ENCODE measurements at regions not wholly inside any gene's neighbourhood (a gene's known extent, or its start where the extent isn't known, plus 50 kb on each side); places are given as distances from the start of the nearest gene placed in this dataset.

- H3K4me2 ChIP-seq: no peak overlapping the region
- CTCF ChIA-PET: interaction anchor here (0.7 to 1.0 kb wide), 3 partner anchors 24 to 229 kb away, joined by 3 to 4 read pairs (median 4); partner anchors contain the start of gene NEDD4L
- no peaks in the 10 kb centered on the region for H3F3A ChIP-seq (replicated peaks; ENCODE audit: insufficient read depth)
- no peaks in the 10 kb centered on the region for H3K27me3 ChIP-seq (ENCODE audit: insufficient read depth)
- no peaks in the 10 kb centered on the region for H4K20me1 ChIP-seq (ENCODE audit: insufficient read depth)
- no peaks in the 10 kb centered on the region for H3K79me2 ChIP-seq (ENCODE audit: insufficient read depth)
- no peak overlapping the region for H3K27ac ChIP-seq (ENCODE audit: low read depth in 2 of 2, low read length in 1 of 2)
- H3K36me3 ChIP-seq (replicated peaks in 1 of 2; ENCODE audit: control insufficient read depth in 1 of 2, insufficient read depth in 2 of 2, low read length in 1 of 2): no peaks in the 10 kb centered on the region
- no peak overlapping the region for H3K4me3 ChIP-seq (ENCODE audit: low read depth in 2 of 2, low read length in 1 of 2)
- no peaks in the 10 kb centered on the region for H3K9me3 ChIP-seq
- no peak overlapping the region for H2AFZ ChIP-seq (ENCODE audit: low read depth)
- no peak overlapping the region for H3K9ac ChIP-seq
- TF ChIP-seq JUND (IDR thresholded peaks at IDR 0.05): no peak
- no peak for TF ChIP-seq GATA2 (CRISPR knock-in tag; IDR thresholded peaks at IDR 0.05)
- TF ChIP-seq USF2 (IDR thresholded peaks at IDR 0.05; ENCODE audit: borderline replicate concordance, low read depth, low read length): no peak
- peak; percentile 40; the same call in 1 of the 2 replicates for TF ChIP-seq CTCF (IDR thresholded peaks at IDR 0.05)
- TF ChIP-seq TCF12 (IDR thresholded peaks at IDR 0.05): no peak
- no peak for TF ChIP-seq ELF1 (IDR thresholded peaks at IDR 0.05)
- no peak for TF ChIP-seq FOXJ3 (CRISPR knock-in tag; IDR thresholded peaks at IDR 0.05)
- TF ChIP-seq MXI1 (IDR thresholded peaks at IDR 0.05; ENCODE audit: low read depth, low read length): no peak
- no peak for TF ChIP-seq IRF3 (IDR thresholded peaks at IDR 0.05; ENCODE audit: low read depth, low read length)
- TF ChIP-seq RFX5 (IDR thresholded peaks at IDR 0.05; ENCODE audit: low read length): no peak
- no peak for TF ChIP-seq GABPA (IDR thresholded peaks at IDR 0.05; ENCODE audit: low read depth)
- TF ChIP-seq NFIC (IDR thresholded peaks at IDR 0.05; ENCODE audit: borderline replicate concordance): no peak
- peak; percentile 48 for TF ChIP-seq RAD21 (IDR thresholded peaks at IDR 0.05; ENCODE audit: low read length)
- no peak for TF ChIP-seq PBX3 (IDR thresholded peaks at IDR 0.05)
- TF ChIP-seq ZBTB33 (IDR thresholded peaks at IDR 0.05; ENCODE audit: borderline replicate concordance, low read depth): no peak
- no peak for TF ChIP-seq REST (IDR thresholded peaks at IDR 0.05; ENCODE audit: low read depth, low read length)
- H3K9me2 ChIP-seq: no peaks in the 10 kb centered on the region
- DNase-seq: no peak
- POLR2A ChIA-PET: no interaction called here
- H3K4me1 ChIP-seq (ENCODE audit: control insufficient read depth in 1 of 2, insufficient read depth in 2 of 2, low read depth in 1 of 2, low read length in 1 of 2): peaks cover 0 to 12% of the 10 kb centered on the region in 2 experiments; a peak in 1 of 4 replicates
Observed at GRCh38 chr18:57859314-57859713, 56.2 kb upstream of the ATP8B1 start.
